H9 (cell line): ENCODE measurements at regions not wholly inside any gene's neighbourhood (a gene's known extent, or its start where the extent isn't known, plus 50 kb on each side); places are given as distances from the start of the nearest gene placed in this dataset.

ENCODE experiments used
- DNase-seq: peaks from one replicate; pipeline ENCODE4 v3.0.0-alpha.2; 2017
- H2AFZ ChIP-seq: one replicate; pipeline ENCODE4 v1.6.1; 2013; ENCODE audit warnings: mild to moderate bottlenecking, low read length, control low read depth, moderate library complexity
- H2AK5ac ChIP-seq: 2 replicates; pipeline ENCODE4 v1.6.1; 2013; ENCODE audit warnings: low read length, control low read depth, mixed read lengths; ENCODE audit not compliant: insufficient read length
- H2BK120ac ChIP-seq: one replicate; pipeline ENCODE4 v1.6.1; 2013; ENCODE audit warnings: low read depth, mild to moderate bottlenecking, low read length, control low read depth, inconsistent platforms; ENCODE audit not compliant: poor library complexity, severe bottlenecking
- H2BK12ac ChIP-seq: 2 replicates; pipeline ENCODE4 v1.6.1; 2013; ENCODE audit warnings: low read length, control low read depth, mixed read lengths, low read depth; ENCODE audit not compliant: insufficient read length
- H2BK15ac ChIP-seq: 2 replicates; pipeline ENCODE4 v1.6.1; 2013; ENCODE audit warnings: low read depth, low read length, control low read depth
- H2BK20ac ChIP-seq: one replicate; pipeline ENCODE4 v1.6.1; 2013; ENCODE audit warnings: low read depth, mild to moderate bottlenecking, low read length, control low read depth, inconsistent platforms; ENCODE audit not compliant: poor library complexity, severe bottlenecking
- H2BK5ac ChIP-seq: 2 replicates; pipeline ENCODE4 v1.6.1; 2013; ENCODE audit warnings: low read length, control low read depth, mixed read lengths; ENCODE audit not compliant: insufficient read length
- H3K14ac ChIP-seq: 2 replicates; pipeline ENCODE4 v1.6.1; 2013; ENCODE audit warnings: low read length, control low read depth; ENCODE audit not compliant: insufficient read depth
- H3K18ac ChIP-seq: 2 replicates; pipeline ENCODE4 v1.6.1; 2013; ENCODE audit warnings: low read depth, mild to moderate bottlenecking, mixed read lengths, low read length, control low read depth; ENCODE audit not compliant: insufficient read length
- H3K23ac ChIP-seq: 2 replicates; pipeline ENCODE4 v1.6.1; 2013; ENCODE audit warnings: low read length, control low read depth, mixed read lengths, low read depth; ENCODE audit not compliant: insufficient read length
- H3K23me2 ChIP-seq: 2 replicates; pipeline ENCODE4 v1.6.1; 2013; ENCODE audit warnings: low read depth, mild to moderate bottlenecking, mixed read lengths, low read length, control low read depth; ENCODE audit not compliant: insufficient read length, poor library complexity, severe bottlenecking
- H3K27ac ChIP-seq: 2 replicates; pipeline ENCODE4 v1.5.1; 2013; ENCODE audit warnings: low read length, control low read depth, mixed read lengths, low read depth; ENCODE audit not compliant: insufficient read length
- H3K27me3 ChIP-seq: 2 replicates; pipeline ENCODE4 v1.6.1; 2013; ENCODE audit warnings: low read length, control low read depth, inconsistent platforms; ENCODE audit not compliant: insufficient read depth
- H3K4ac ChIP-seq: 2 replicates; pipeline ENCODE4 v1.6.1; 2013; ENCODE audit warnings: low read depth, mild to moderate bottlenecking, control low read depth, inconsistent platforms, low read length, moderate library complexity
- H3K4me1 ChIP-seq: 2 replicates; pipeline ENCODE4 v1.6.1; 2013; ENCODE audit warnings: low read length, control low read depth, inconsistent platforms; ENCODE audit not compliant: insufficient read depth
- H3K4me2 ChIP-seq: 2 replicates; pipeline ENCODE4 v1.6.1; 2013; ENCODE audit warnings: low read length, control low read depth, mixed read lengths; ENCODE audit not compliant: insufficient read length, insufficient read depth
- H3K56ac ChIP-seq: 2 replicates; pipeline ENCODE4 v1.6.1; 2013; ENCODE audit warnings: low read depth, mild to moderate bottlenecking, mixed read lengths, low read length, control low read depth; ENCODE audit not compliant: insufficient read length
- H3K79me1 ChIP-seq: 2 replicates; pipeline ENCODE4 v1.6.1; 2013; ENCODE audit warnings: low read depth, mild to moderate bottlenecking, moderate library complexity, low read length, control low read depth, inconsistent platforms; ENCODE audit not compliant: insufficient read depth, poor library complexity, severe bottlenecking
- H3K79me2 ChIP-seq: 2 replicates; pipeline ENCODE4 v1.6.1; 2013; ENCODE audit warnings: low read length, control low read depth, inconsistent platforms; ENCODE audit not compliant: insufficient read depth
- H3K9ac ChIP-seq: 2 replicates; pipeline ENCODE4 v1.6.1; 2013; ENCODE audit warnings: low read length, control low read depth, mixed read lengths; ENCODE audit not compliant: insufficient read length; ENCODE audit errors: extremely low read depth
- H3K9me3 ChIP-seq: one replicate; pipeline ENCODE4 v1.6.1; 2013; ENCODE audit warnings: low read depth, low read length, inconsistent platforms; ENCODE audit not compliant: control insufficient read depth
- H3T11ph ChIP-seq: one replicate; pipeline ENCODE4 v1.6.1; 2013; ENCODE audit warnings: mild to moderate bottlenecking, low read length, control low read depth, inconsistent platforms
- H4K20me1 ChIP-seq: one replicate; pipeline ENCODE4 v1.6.1; 2013; ENCODE audit not compliant: control insufficient read depth, insufficient read length, insufficient read depth
- H4K5ac ChIP-seq: 2 replicates; pipeline ENCODE4 v1.6.1; 2013; ENCODE audit warnings: low read depth, mild to moderate bottlenecking, mixed read lengths, low read length, control low read depth; ENCODE audit not compliant: insufficient read length
- H4K8ac ChIP-seq: replicated peaks from 2 replicates; pipeline ENCODE4 v1.6.1; 2013; ENCODE audit warnings: low read length, control low read depth, mixed read lengths, low read depth; ENCODE audit not compliant: insufficient read length
- H4K91ac ChIP-seq: 2 replicates; pipeline ENCODE4 v1.6.1; 2013; ENCODE audit warnings: low read depth, mild to moderate bottlenecking, moderate library complexity, mixed read lengths, low read length, control low read depth; ENCODE audit not compliant: insufficient read length
- H3K27ac Mint-ChIP-seq, 3 experiments: 2 replicates in 2 of 3; 3 replicates in 1 of 3; pipeline ENCODE4 v1.8.0; 2020 to 2021; ENCODE audit warnings: mixed read lengths in 3 of 3, mild to moderate bottlenecking in 1 of 3, moderate library complexity in 1 of 3
- H3K27me3 Mint-ChIP-seq: 2 replicates; pipeline ENCODE4 v1.8.0; 2021; ENCODE audit warnings: low read depth, mild to moderate bottlenecking, moderate library complexity, mixed read lengths
- H3K36me3 Mint-ChIP-seq, 3 experiments: 2 replicates in 2 of 3; 3 replicates in 1 of 3; pipeline ENCODE4 v1.8.0; 2020 to 2021; ENCODE audit warnings: low read depth in 3 of 3, mixed read lengths in 3 of 3; ENCODE audit not compliant: insufficient read depth in 1 of 3
- H3K4me1 Mint-ChIP-seq, 2 experiments: 2 replicates each; pipeline ENCODE4 v1.8.0; 2020; ENCODE audit warnings: mixed read lengths in 2 of 2
- H3K4me3 Mint-ChIP-seq, 2 experiments: 2 replicates in 1 of 2; 3 replicates in 1 of 2; pipeline ENCODE4 v1.8.0; 2020 to 2021; ENCODE audit warnings: mild to moderate bottlenecking in 2 of 2, mixed read lengths in 2 of 2, moderate library complexity in 1 of 2
- H3K9me3 Mint-ChIP-seq, 2 experiments: 2 replicates in 1 of 2; 3 replicates in 1 of 2; pipeline ENCODE4 v1.8.0; 2020; ENCODE audit warnings: mild to moderate bottlenecking in 2 of 2, mixed read lengths in 2 of 2, moderate library complexity in 1 of 2
- CTCF ChIP-seq: fragments of 200-600 bp; sonication (generic); conservative IDR thresholded peaks from 3 replicates; pipeline ENCODE4 v1.8.0; 2021; ENCODE audit warnings: antibody characterized with exemption, mild to moderate bottlenecking
- WGBS: extraction: QIAGEN DNeasy Blood & Tissue Kit; methylation state at CpG from one replicate; pipeline ENCODE4 v1.1.7; 2013; ENCODE audit warnings: missing lambda C conversion rate, low lambda C conversion rate, mixed read lengths; ENCODE audit not compliant: insufficient read length; ENCODE audit errors: extremely low coverage; 5-methylcytosine and 5-hydroxymethylcytosine counted together

- Histone ChIP-seq H3K4ac (no peak overlapping the region), H3K23me2 (no peaks in the 10 kb centered on the region), H4K20me1 (no peaks in the 10 kb centered on the region), H3K79me2 (no peaks in the 10 kb centered on the region), H3K4me2 (no peak overlapping the region), H2BK12ac (no peak overlapping the region), H2AFZ (no peak overlapping the region), H3K79me1 (no peaks in the 10 kb centered on the region), H2BK5ac (no peak overlapping the region), H3K18ac (no peak overlapping the region), H3K56ac (no peak overlapping the region), H3K4me1 (no peaks in the 10 kb centered on the region), H2BK20ac (no peak overlapping the region), H3K9ac (no peak overlapping the region), H2BK15ac (no peak overlapping the region), H4K8ac (no peak overlapping the region), H4K5ac (no peak overlapping the region), H3K27ac (no peak overlapping the region), H3K9me3 (no peaks in the 10 kb centered on the region), H3T11ph (no peak overlapping the region), H3K23ac (no peak overlapping the region), H3K14ac (no peak overlapping the region), H4K91ac (no peak overlapping the region), H2AK5ac (no peak overlapping the region), H2BK120ac (no peak overlapping the region), H3K27me3 (no peaks in the 10 kb centered on the region)
- Mint-ChIP-seq H3K27ac (no peak overlapping the region), H3K4me1 (no peaks in the 10 kb centered on the region), H3K9me3 (no peaks in the 10 kb centered on the region), H3K27me3 (no peaks in the 10 kb centered on the region), H3K36me3 (no peaks in the 10 kb centered on the region), H3K4me3 (no peak overlapping the region)
- no peak for DNase-seq
- WGBS = no CpG with 5 or more reads among the region's 2 CpGs
- no peak for TF ChIP-seq CTCF
Measured at GRCh38 chr11:22467741-22468140, 129.6 kb downstream of the SLC17A6 start.
